Renal cortical epithelial cell (primary cell): ENCODE measurements at regions not wholly inside any gene's neighbourhood (a gene's known extent, or its start where the extent isn't known, plus 50 kb on each side); places are given as distances from the start of the nearest gene placed in this dataset.
"Not testable (repeated sequence)": the region's sequence is repeated elsewhere in the genome, so short reads cannot be mapped to it uniquely, and the experiment has no call there.

Experiments
- DNase-seq: peaks from one replicate; pipeline ENCODE4 v3.0.0-alpha.2; 2011; ENCODE audit warnings: low read depth

DNA sequence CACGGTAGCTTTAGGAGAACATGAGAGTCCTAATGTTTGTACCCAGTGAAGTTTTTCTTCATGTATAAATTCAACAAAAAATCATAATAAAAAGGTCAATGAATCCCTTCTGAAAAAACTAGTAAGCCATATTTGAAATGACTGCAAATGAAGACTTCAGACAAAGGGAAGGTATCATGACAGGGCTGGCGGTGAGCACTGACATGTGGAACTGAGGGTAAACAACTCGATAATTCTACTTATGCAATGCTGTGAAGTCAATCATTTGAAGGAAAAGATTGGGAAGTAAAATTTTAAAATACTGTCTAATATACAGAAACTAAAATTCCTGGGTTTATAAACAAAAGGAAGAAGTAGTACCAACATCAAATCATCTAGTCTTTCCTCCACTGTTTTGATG is 190.2 kb upstream of the COPS8 start:
- no peak for DNase-seq

DNA sequence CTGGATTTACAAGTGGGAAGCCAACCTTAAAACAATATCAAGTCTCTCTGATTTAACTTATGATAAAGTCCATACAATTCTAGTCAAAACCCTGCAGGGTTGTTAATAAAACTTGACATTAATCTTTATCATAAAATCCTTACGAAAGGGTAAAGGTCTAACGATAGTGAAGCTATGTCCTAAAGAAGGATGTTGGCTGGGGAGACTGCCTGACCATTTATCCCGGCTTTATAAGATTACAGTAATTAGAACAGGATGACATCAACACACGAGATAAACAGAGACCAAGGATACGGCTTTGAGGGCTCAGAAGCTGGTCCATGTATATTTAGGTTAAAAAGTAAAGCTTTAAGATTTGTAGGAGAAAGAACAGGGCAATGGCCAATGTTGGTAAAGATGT is 189.0 kb upstream of the COPS8 start:
- no peak for DNase-seq

DNA sequence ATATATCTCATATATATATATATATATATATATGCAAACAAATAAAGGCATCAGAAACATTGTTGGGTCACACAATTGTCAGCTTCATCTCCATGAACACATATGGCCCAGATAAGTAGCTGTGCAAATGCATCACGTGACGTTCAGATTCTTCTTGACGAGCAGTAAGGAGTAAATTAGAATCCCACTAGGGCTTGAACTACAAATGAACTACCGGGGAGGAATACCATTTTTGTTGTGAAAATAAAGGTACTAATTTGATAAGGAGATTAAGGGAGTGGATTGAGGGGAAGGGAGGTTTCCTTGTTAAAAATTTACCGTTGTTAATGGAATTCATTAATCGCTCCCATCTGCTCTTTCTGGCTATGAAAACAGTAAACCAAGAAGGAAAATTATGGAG is 186.5 kb upstream of the COPS8 start:
- DNase-seq = no peak

DNA sequence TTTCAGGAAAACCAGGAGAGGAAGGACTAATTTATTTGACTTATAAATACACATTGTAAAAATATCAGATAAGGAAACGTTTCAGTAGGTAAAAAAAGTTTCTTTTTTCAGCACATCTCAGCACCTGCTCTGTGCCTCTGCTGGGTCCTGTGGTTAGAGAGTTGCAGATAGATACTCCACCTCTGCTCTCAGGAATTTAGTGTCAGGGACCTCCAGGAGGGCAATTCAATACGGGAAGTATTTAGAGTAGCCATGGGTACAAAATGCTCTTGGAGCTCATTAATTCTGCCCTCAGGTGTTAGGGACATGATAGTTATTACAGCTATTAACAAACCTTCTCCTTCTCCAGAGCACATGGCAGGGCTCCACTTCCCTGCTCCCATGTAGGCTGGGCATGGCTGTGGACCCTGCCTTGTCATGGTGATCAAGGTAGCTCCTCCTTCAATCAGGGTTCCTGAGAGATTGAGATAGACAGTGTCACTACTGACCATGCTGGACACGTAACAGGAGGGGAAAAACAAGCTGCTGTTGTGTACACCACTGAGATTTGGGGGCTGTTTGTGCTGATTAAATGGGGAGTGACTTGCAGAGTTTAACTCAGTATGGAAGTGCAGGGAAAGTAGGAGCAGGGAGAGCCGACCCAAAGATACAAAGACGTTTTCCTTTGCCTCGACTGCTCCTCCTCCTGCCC is 185.6 kb upstream of the COPS8 start:
- peak; percentile 33 for DNase-seq

DNA sequence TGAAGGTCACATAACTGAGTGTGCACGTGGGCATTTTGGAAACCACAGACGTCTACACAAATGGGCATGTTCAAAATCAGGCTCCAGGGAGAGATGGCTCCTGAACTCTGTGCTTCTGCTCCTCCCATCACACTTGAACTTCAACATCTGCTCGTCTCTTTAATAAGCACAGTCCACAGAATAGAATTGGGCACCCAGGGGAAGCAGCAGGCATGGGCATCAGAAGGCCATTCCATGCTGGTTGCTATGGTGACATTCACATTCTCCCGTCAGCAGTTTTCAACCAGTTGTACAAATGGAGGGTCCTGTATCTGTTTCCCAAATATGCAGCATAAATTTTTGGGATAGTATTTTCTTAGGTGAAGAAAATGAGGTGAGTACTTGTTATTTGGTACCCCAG is 183.7 kb upstream of the COPS8 start:
- DNase-seq = no peak

DNA sequence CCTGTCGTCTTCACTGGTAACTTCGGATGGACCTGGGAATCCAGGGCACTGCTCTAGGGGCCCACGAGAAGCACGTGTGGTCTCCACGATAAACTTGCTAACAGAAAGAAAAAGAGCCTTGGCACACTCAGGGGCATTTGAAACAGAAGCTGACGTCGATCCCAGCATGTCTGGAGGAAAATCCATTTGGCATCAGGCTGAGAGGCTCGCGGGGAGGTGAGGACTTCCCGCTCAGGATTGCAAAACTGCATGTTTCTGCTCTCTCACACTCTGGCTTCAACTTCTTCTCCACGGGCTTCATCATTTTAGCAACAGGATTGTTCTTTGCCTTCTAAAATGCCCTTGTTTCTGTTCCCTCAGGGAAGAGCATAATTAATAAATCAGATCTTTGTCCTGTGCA is 181.7 kb upstream of the COPS8 start:
- no peak for DNase-seq

DNA sequence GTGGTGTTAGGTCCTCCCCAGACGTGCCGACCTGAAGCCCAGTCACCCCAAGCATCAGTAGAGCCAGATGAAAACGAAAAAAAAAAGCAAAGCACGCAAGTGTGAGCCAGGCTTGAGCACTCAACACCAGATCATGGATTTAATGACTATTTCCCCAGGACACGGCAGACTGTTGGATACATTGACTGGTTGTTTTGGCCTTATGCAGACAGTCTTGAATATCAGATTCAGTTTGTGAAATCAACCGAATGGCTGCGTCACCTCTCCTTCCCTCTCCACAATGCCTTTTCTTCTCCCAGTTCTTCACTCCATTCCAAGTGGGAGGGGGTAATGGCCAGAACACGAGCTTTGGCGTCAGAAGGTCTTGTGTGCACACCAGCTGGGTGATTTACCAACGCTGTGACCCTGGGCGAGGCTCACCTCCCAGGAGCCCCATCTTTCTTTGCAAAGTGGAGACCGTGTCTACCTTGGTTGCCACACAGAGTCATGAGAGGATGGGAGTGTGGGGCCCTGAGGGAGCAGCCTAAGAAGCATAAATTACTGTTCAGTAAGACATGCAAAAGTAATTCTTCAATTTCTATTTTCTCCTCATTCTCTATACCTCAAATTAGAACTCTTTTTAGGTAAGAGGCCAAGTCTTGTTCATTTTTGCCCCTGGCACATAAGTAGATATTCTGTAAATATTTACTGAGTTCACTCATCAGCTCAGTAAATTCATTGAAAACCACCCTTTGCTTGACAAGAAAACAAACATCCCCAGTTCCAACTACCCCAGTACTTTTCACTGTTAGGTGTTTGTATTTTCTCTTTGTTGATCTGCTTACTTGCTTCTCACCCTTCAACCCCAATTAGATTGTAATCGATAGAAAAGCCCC is 181.1 kb upstream of the COPS8 start:
- no peak for DNase-seq

DNA sequence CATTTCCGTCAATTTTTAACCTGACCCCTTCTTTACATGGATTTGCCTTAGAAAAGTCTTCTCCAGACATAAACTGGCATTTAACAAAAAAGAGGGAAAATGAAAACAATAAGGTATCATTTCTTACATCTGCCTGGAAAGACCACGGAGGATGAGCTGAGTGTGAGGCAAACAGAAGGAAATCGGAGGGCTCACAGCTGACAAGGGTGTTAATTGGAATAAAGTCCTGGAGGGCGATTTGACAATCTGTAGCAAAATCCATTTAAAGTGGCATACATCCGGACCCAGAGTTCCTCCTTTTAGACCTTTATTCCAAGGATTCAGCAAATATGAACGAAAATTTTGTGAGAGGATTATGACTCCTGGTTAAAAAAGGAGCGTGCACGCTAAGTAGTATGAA is 179.7 kb upstream of the COPS8 start:
- no peak for DNase-seq

DNA sequence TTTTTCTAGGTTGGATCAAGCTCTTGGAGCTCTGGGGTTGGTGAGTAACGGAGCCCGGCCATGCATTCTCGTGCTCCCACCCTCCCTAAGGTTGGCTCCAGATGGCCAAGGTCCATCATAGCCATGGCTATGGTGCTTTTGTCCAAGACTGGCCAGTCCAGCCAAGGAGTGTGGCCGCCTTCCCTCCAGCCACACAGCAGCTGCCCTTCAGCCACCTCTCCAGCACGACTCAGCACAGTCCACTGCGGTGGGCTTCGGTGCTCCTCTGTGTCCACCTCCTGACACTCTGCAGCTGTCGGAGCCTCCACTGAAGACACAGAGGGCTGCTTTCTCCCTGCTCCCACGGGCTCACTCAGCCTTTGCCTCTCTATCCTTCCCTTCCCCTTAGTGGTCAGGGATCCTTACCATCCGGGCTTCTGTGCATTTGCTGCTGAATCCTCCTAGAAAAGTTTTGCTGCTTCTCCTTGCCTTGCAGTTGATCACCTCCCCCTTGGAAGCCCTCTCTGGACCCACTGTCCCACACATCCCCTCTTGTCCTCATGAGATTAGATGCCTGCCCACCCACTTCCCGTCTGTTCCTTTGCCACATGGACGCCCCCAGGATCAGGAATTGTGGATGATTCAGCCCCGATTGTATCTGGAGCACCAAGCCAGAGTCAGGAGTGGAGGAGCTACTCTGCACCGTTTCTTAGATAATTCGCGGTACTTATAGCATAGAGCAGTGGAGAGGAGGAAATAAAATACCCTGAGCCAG is 177.1 kb upstream of the COPS8 start:
- DNase-seq = no peak

DNA sequence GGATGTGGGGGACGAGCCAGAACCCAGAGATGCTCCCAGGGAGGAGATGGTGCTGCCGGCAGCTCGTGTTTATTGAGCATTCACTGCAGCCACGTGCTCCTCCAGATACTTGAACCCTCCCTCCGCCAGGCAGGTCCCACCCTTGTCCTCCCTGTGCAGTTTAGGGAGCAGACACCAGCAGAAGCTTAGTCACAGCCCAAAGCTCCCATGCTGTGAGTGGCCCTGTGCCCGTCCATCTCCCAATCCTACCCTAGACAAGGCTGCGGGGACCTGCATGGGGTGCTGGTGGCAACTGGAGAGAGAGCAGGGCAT is 176.5 kb upstream of the COPS8 start:
- DNase-seq = no peak

DNA sequence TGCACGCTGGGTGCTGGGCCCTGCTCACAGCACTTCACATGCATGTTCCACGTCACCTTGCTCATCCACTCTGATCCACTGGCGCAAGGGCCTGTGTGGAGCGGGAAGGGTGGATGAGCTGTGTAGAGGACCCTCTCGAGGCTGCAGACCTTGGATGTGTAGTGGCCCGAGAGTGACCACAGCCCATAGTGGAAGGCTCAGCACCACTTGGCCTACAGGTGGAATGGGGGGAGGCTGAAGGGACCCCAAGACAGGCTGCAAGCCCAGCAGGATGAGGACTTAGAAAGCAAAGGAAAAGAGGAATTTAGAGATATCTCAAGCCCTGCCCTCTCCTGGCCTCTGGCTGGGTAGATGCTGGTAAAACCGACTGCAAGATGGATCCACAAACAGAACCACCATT is 175.9 kb upstream of the COPS8 start:
- DNase-seq = no peak

DNA sequence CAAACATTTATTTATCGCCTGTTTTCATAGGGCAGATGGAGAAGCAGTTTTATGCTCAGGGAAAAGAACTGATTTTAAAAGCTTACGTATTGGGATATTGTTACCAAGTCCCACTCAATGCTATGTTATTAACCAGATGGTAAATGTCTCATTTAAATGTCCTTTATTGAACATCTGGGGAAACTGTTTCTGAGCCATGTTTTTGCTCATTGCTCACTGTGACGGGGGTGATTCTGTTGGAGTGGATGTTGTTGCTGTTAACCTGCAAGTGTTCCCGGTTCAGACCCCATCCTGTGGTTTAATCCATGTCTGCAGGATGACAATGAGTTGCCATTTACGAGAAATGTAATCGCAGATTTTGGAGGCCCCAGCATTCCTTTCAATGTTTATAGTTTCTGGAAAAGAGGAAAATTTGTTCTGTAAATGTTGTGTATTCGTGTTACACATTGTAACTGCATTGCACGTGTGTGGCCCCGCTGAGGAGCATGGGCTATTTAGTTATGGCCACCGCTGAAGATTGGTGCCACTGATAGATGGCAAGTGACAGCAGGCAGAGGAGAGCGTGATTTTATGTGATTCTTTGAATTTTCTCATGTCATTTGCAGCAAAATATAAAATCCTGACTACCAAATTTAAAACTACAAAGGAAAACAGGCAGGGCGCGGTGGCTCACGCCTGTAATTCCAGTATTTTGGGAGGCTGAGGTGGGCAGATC is 174.8 kb upstream of the COPS8 start:
- DNase-seq = no peak

DNA sequence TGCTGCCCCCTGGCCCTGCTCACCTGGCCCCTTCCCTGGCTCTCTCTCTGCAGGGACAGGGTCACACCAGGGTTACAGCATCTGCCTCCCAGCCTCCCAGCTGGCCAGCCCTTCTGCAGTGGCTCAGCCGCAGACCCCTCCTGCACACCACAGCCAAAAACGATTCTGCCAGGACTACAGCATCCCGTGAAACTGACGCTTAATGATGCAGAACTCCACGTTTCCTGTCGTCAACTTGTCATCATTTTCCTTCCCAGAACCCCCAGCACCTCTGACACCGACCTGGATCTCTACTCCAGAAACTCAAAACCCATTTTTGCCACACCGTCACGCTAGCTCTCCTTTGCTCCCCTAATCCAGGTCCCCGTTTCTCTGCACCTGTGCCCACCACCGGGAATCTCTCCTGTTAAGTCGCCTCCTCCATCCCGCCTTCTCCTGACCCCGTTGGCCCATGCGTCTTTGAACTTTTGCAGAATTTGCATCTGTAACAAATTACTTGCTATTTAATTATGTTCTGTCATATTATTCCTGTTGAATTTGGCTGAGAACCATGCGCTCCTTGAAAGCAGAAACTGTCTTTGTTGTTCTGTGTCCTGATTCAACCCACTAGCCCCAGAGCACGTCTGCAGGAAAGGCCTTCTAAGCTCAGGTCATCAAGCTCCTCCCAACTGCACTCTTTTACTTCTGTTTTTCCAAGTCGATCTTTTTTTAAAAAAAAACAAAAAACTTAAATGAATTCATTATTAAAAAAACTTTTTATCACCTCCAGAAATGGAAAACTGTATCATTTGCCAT is 173.2 kb upstream of the COPS8 start:
- DNase-seq = no peak

DNA sequence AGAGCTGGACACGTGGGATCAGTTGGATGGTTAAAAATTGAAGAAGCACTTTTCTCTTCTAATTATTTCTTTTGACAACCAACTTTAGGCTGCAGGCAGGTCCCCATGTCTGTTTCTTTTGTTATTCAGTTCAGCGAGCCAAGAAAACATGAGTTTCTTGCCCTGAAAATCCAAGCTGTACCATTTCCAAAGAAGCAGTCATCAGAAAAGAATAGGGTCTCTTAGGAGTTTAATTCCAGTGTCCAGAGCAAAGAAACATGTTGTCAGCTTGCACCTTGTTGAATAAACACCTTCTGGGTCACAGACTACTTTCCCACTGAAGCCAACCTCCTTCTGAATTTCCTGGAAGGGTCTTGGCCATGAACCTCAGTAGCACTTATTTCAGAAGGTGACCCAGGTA is 170.5 kb upstream of the COPS8 start:
- DNase-seq = no peak

DNA sequence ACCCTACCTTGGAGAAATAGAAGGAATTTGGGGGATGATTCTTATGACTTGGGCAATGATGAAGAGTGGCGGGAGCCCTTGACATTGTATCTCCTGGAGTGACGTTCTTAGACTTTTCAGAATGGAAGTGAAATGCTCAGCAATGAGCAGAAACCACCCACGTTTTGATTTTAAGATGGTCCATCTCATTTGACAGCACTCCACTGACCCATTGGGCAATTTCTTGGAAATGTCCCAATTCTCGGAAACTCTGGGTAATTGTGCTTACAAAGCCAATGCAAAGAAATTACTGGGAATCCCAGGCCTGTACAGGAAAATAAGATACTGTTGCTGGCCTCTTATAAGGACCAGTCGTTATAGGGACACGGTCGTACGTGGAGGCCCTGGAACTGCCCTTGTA is 170.0 kb upstream of the COPS8 start:
- no peak for DNase-seq

DNA sequence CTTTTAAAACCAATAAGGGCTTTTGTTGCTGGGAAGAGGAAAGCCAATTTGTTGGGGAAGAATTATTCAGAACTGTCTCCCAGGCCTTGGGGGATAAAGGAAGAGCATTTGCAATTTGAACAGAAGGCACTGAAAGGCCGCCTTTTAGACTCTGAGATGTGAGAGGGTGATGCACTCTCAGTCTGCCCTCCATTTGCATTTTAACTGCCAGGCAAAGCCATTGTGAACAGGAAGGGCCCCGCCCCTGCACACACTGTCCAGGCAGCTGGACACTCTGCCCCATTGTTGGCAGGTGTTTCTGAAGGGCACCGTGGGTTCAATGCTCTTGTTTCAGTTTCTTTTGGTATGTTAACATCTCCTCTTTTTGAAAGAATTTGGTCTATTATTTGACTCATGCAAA is 169.5 kb upstream of the COPS8 start:
- no peak for DNase-seq

DNA sequence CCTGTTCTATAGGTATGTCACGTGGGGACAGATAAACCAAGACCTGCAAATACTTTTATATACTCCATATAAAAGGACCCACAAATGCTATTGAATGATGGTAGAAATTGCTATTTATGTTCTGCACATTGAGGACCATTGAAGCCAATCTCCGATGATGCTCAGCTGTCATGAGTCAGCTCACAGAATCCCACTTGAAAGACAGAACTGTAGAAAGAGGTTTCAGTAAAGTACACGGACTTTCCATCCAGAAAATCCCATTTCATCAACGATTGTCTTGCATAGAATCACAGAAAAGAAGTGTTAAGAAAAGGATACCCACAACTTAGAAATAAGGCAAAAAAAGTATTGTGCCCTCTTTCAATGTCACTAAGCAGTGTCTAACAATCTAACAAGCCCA is 169.0 kb upstream of the COPS8 start:
- DNase-seq = no peak

DNA sequence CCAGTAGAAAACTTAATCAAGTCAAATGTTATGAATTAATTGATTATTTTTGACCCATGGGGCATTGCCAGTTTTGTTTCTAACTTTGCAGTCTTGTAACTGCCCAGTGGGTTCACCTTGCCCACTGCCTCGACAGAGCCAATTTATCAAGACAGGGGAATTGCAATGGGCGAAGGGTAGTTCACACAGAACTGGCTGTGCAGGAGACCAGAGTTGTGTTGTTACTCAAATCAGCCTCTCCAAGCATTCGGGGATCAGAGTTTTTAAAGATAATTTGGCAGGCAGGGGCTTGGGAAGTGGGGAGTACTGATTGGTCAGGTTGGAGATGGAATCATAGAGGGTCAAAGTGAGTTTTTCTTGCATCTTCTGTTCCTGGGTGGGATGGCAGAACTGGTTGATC is 168.5 kb upstream of the COPS8 start:
- DNase-seq = no peak

DNA sequence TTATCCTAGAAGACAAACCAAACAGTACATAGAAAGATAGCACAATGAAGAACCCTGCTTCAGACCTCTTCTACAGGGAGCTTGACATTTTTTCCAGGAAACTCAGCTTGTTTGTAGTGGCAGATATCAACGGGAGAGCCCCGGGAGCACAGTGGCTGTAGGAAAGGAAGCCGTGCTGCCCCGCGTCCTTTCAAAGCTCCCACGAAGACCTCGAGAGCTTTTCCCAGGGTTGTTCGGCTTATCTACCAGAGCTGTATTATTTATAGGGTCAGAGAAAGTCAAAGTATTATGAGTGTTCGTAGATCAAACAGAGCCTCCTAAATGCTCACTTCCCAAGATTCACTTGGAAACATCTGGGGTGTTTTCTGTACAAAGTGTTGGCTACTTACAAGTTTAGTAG is 167.1 kb upstream of the COPS8 start:
- no peak for DNase-seq

DNA sequence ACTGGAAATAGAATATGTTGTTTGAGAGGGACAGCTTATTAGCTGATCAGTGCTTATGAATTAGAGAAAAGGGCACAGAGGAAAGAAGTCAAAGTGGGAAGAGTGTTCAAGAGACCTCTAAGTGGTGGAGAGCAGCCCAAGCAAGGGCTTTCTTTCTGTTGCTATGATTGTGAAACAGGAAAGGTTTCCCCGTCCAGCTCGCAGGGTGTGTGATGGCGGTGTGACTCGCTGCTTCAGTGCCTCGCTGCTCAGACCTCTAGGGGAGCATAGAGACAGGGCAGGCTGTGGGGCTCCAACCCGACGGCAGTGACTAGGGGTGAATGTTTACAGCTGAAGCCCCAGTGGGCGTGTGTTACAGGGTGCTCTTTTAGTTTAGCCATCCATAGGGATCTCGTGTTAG is 166.5 kb upstream of the COPS8 start:
- no peak for DNase-seq

DNA sequence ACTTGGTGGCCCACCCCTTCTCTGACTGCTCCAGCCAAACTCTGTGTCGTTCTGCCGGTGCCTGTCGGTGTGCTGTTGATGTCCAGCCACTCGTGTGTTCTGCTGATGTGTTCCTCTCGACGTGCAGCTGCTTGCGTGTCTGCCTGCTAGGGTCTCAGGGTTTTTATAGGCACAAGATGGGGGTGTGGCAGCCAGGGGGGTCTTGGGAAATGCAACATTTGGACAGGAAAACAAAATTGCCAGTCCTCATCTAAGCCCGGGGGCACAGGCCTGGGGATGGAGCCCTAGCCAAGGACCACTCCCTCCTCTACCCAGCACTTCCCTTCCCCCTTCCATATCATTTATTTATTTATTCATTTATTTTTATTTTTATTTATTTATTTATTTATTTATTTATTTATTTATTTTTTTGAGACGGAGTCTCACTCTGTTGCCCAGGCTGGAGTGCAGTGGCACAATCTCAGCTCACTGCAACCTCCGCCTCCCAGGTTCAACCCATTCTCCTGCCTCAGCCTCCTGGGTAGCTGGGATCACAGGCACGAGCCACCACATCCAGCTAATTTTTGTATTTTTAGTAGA is 165.8 kb upstream of the COPS8 start:
- not testable (repeated sequence) for DNase-seq
